DND-41 (cell line): ENCODE measurements at regions not wholly inside any gene's neighbourhood (a gene's known extent, or its start where the extent isn't known, plus 50 kb on each side); places are given as distances from the start of the nearest gene placed in this dataset.

Source experiments
- ATAC-seq: fragments of 200-7000 bp; cut with Tn5 transposase; 3 replicates; pipeline ENCODE4 v1.9.1; 2021; ENCODE audit warnings: low read depth; ENCODE audit not compliant: insufficient read depth
- DNase-seq: peaks from one replicate; pipeline ENCODE4 v3.0.0-alpha.2; 2020
- H2AFZ ChIP-seq: 2 replicates; pipeline ENCODE4 v1.6.0; 2012; ENCODE audit warnings: low read depth, low read length
- H3K27ac ChIP-seq: 2 replicates; pipeline ENCODE4 v1.5.1; 2012; ENCODE audit warnings: low read length, inconsistent platforms
- H3K27me3 ChIP-seq: fragments of 200-600 bp; sonication (generic); 2 replicates; pipeline ENCODE4 v1.6.0; 2012; ENCODE audit warnings: low read length, mild to moderate bottlenecking, inconsistent platforms; ENCODE audit not compliant: insufficient read depth, poor library complexity
- H3K36me3 ChIP-seq: 2 replicates; pipeline ENCODE4 v1.5.1; 2012; ENCODE audit warnings: low read length, inconsistent platforms; ENCODE audit not compliant: insufficient read depth
- H3K4me1 ChIP-seq: 2 replicates; pipeline ENCODE4 v1.5.1; 2012; ENCODE audit warnings: mild to moderate bottlenecking, low read length; ENCODE audit not compliant: insufficient read depth
- H3K4me2 ChIP-seq: 2 replicates; pipeline ENCODE4 v1.6.0; 2012; ENCODE audit warnings: mild to moderate bottlenecking, moderate library complexity, low read length, inconsistent platforms; ENCODE audit not compliant: insufficient read depth
- H3K4me3 ChIP-seq, 2 experiments: fragments of 200-600 bp in 1 of 2; shearing (Covaris generic) in 1 of 2; 2 replicates each; pipeline ENCODE4 v1.5.1; 2012 to 2016; ENCODE audit warnings: inconsistent platforms in 2 of 2, low read length in 2 of 2, mild to moderate bottlenecking in 2 of 2, low read depth in 1 of 2, moderate library complexity in 1 of 2
- H3K79me2 ChIP-seq: 2 replicates; pipeline ENCODE4 v1.6.0; 2012; ENCODE audit warnings: low read length, inconsistent platforms; ENCODE audit not compliant: insufficient read depth
- H3K9ac ChIP-seq: 2 replicates; pipeline ENCODE4 v1.6.0; 2012; ENCODE audit warnings: low read depth, mild to moderate bottlenecking, inconsistent platforms, low read length, moderate library complexity
- H3K9me3 ChIP-seq: 2 replicates; pipeline ENCODE4 v1.5.1; 2012; ENCODE audit warnings: low read length, moderate library complexity, mild to moderate bottlenecking, inconsistent platforms; ENCODE audit not compliant: insufficient read depth, severe bottlenecking
- H4K20me1 ChIP-seq: 2 replicates; pipeline ENCODE4 v1.6.0; 2012; ENCODE audit warnings: low read length; ENCODE audit not compliant: insufficient read depth
- CTCF ChIP-seq: IDR thresholded peaks from 2 replicates; pipeline ENCODE4 v1.5.1; 2012; ENCODE audit warnings: borderline replicate concordance, low read length, moderate library complexity, mild to moderate bottlenecking; ENCODE audit not compliant: poor library complexity, severe bottlenecking; ENCODE audit errors: extremely low read depth
- EZH2 ChIP-seq: IDR thresholded peaks from 3 replicates; pipeline ENCODE4 v1.6.1; 2012; ENCODE audit warnings: borderline replicate concordance, low read depth, mild to moderate bottlenecking, moderate library complexity, low read length, inconsistent platforms; ENCODE audit not compliant: severe bottlenecking

GRCh38 chr3:19765954-19766353 is 168.1 kb downstream of the EFHB start:
- TF ChIP-seq EZH2 (no peak), CTCF (no peak)
- DNase-seq: no peak
- H3K36me3 ChIP-seq: no peaks in the 10 kb centered on the region
- no peak for ATAC-seq
- H3K27me3 ChIP-seq: no peaks in the 10 kb centered on the region
- H3K4me2 ChIP-seq: no peak overlapping the region
- H4K20me1 ChIP-seq: no peaks in the 10 kb centered on the region
- H3K4me3 ChIP-seq: no peak overlapping the region
- H2AFZ ChIP-seq: no peak overlapping the region
- H3K9me3 ChIP-seq: no peaks in the 10 kb centered on the region
- H3K4me1 ChIP-seq: no peaks in the 10 kb centered on the region
- H3K79me2 ChIP-seq: no peaks in the 10 kb centered on the region
- H3K27ac ChIP-seq: no peak overlapping the region
- no peak overlapping the region for H3K9ac ChIP-seq

GRCh38 chr3:19757773-19758172 is 176.2 kb downstream of the EFHB start:
- Histone ChIP-seq H3K36me3 (no peaks in the 10 kb centered on the region), H3K79me2 (no peaks in the 10 kb centered on the region), H3K4me2 (no peak overlapping the region), H2AFZ (no peak overlapping the region), H3K27ac (no peak overlapping the region), H3K9me3 (no peaks in the 10 kb centered on the region), H3K4me3 (no peak overlapping the region), H4K20me1 (no peaks in the 10 kb centered on the region), H3K4me1 (no peaks in the 10 kb centered on the region), H3K27me3 (no peaks in the 10 kb centered on the region), H3K9ac (no peak overlapping the region)
- TF ChIP-seq EZH2 (no peak), CTCF (no peak)
- ATAC-seq (no peak), DNase-seq (no peak)

- Histone ChIP-seq H3K9ac (no peak overlapping the region), H3K4me1 (no peaks in the 10 kb centered on the region), H3K36me3 (no peaks in the 10 kb centered on the region), H3K4me3 (no peak overlapping the region), H3K79me2 (no peaks in the 10 kb centered on the region), H3K9me3 (no peaks in the 10 kb centered on the region), H3K27me3 (no peaks in the 10 kb centered on the region), H4K20me1 (no peaks in the 10 kb centered on the region), H3K4me2 (no peak overlapping the region), H3K27ac (no peak overlapping the region), H2AFZ (no peak overlapping the region)
- TF ChIP-seq CTCF (no peak), EZH2 (no peak)
- no peak for ATAC-seq
- no peak for DNase-seq
Observed at GRCh38 chr3:19749448-19750017, 184.5 kb downstream of the EFHB start.
